ENCODE measurements at regions not wholly inside any gene's neighbourhood (a gene's known extent, or its start where the extent isn't known, plus 50 kb on each side); places are given as distances from the start of the nearest gene placed in this dataset.

DNA sequence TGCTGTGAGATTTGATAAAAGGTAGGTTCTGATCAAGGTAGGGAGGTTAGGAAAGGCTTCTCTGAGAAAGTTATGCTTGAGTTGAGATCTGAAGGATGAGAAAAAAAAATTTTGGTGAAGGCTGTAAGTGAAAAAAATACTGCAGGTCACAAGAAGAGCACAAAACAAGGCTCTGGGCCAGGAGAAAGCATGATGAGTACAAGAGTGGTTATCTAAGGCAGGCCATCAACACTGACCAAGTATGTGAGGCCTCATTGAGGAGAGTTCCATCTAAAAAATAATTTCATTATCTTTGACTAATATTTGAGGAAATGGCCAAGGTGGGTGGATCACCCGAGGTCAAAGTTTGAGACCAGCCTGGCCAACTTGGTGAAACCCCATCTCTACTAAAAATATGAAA lies 71.6 kb upstream of the SLC4A4 start (continued):
- TF ChIP-seq PRDM15 (CRISPR knock-in tag; IDR thresholded peaks at IDR 0.05) (no peak), TEAD4 (CRISPR knock-in tag; IDR thresholded peaks at IDR 0.05) (no peak)

GRCh38 chr4:71268166-71268565 lies 70.7 kb upstream of the SLC4A4 start:
- Mint-ChIP-seq H3K9me3 (no peaks in the 10 kb centered on the region), H3K4me1 (peaks cover 10% of the 10 kb centered on the region), H3K36me3 (no peaks in the 10 kb centered on the region), H3K27ac (no peak overlapping the region), H3K27me3 (ENCODE audit: low read depth) (no peaks in the 10 kb centered on the region), H3K4me3 (no peak overlapping the region)
- ChIA-PET POLR2A (no interaction called here), CTCF (interaction anchor here (0.7 kb wide), 1 partner anchor 1018 kb away, joined by 4 read pairs; no protein-coding TSS in a partner anchor)
- TF ChIP-seq NFE2L1 (CRISPR knock-in tag; IDR thresholded peaks at IDR 0.05) (no peak), CREM (CRISPR knock-in tag; IDR thresholded peaks at IDR 0.05) (no peak), SOX15 (CRISPR knock-in tag; IDR thresholded peaks at IDR 0.05) (no peak), JUN (CRISPR knock-in tag; IDR thresholded peaks at IDR 0.05) (no peak), PREB (CRISPR knock-in tag; IDR thresholded peaks at IDR 0.05; ENCODE audit: borderline replicate concordance) (no peak), OVOL2 (CRISPR knock-in tag; IDR thresholded peaks at IDR 0.05; ENCODE audit: borderline replicate concordance) (no peak), PRRX2 (CRISPR knock-in tag; IDR thresholded peaks at IDR 0.05) (no peak), NR1H2 (CRISPR knock-in tag; IDR thresholded peaks at IDR 0.05) (no peak), CBFB (CRISPR knock-in tag; IDR thresholded peaks at IDR 0.05; ENCODE audit: low read depth) (no peak), GRHL2 (CRISPR knock-in tag; IDR thresholded peaks at IDR 0.05; ENCODE audit: insufficient replicate concordance, severe bottlenecking) (no peak), CREB1 (CRISPR knock-in tag; IDR thresholded peaks at IDR 0.05) (no peak), ESRRA (CRISPR knock-in tag; IDR thresholded peaks at IDR 0.05; ENCODE audit: borderline replicate concordance) (no peak), ZNF317 (CRISPR knock-in tag; IDR thresholded peaks at IDR 0.05; ENCODE audit: borderline replicate concordance, low read depth) (no peak), SMAD3 (CRISPR knock-in tag; IDR thresholded peaks at IDR 0.05; ENCODE audit: borderline replicate concordance) (no peak), AR (CRISPR knock-in tag; IDR thresholded peaks at IDR 0.05) (no peak), MXD4 (CRISPR knock-in tag; IDR thresholded peaks at IDR 0.05; ENCODE audit: borderline replicate concordance) (no peak), ZNF121 (CRISPR knock-in tag; IDR thresholded peaks at IDR 0.05) (no peak)
- TF ChIP-seq, protein P1, sequence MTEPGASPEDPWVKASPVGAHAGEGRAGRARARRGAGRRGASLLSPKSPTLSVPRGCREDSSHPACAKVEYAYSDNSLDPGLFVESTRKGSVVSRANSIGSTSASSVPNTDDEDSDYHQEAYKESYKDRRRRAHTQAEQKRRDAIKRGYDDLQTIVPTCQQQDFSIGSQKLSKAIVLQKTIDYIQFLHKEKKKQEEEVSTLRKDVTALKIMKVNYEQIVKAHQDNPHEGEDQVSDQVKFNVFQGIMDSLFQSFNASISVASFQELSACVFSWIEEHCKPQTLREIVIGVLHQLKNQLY (CRISPR knock-in tag; IDR thresholded peaks at IDR 0.05), result no peak
- DNase-seq (ENCODE audit: low spot score) (no peak), ATAC-seq (no peak)
